ENCODE measurements at regions not wholly inside any gene's neighbourhood (a gene's known extent, or its start where the extent isn't known, plus 50 kb on each side); places are given as distances from the start of the nearest gene placed in this dataset.

DNA sequence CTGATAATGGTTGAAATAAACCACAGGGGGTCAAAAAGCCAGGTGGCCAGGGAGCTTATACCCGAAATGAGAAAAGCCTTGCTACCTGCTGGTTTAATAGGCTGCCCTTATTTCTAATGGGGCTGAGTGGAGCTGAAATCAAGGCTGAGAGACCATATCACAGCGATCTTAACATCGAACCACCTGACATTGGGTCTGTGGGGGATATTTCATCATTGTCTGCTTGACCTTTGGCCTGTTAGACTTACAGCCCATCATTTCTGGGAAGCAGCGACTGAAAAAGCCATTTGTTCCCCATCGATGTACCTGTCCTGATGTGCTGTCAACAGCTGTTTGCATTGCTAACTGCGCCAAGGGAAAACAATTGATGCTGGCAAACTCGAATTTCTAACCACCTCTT is 199.7 kb upstream of the SLC14A2 start:
- no peak for TF ChIP-seq POLR2AphosphoS5 (IDR thresholded peaks at IDR 0.05)
- TF ChIP-seq, protein P1, sequence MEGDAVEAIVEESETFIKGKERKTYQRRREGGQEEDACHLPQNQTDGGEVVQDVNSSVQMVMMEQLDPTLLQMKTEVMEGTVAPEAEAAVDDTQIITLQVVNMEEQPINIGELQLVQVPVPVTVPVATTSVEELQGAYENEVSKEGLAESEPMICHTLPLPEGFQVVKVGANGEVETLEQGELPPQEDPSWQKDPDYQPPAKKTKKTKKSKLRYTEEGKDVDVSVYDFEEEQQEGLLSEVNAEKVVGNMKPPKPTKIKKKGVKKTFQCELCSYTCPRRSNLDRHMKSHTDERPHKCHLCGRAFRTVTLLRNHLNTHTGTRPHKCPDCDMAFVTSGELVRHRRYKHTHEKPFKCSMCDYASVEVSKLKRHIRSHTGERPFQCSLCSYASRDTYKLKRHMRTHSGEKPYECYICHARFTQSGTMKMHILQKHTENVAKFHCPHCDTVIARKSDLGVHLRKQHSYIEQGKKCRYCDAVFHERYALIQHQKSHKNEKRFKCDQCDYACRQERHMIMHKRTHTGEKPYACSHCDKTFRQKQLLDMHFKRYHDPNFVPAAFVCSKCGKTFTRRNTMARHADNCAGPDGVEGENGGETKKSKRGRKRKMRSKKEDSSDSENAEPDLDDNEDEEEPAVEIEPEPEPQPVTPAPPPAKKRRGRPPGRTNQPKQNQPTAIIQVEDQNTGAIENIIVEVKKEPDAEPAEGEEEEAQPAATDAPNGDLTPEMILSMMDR (IDR thresholded peaks at IDR 0.05 in 8 of 11, conservative IDR thresholded peaks at IDR 0.05 in 3 of 11): no peak
